K562 (cell line): ENCODE measurements at regions not wholly inside any gene's neighbourhood (a gene's known extent, or its start where the extent isn't known, plus 50 kb on each side); places are given as distances from the start of the nearest gene placed in this dataset.

Experiments used
- ADNP ChIP-seq: fragments of 200-800 bp; sonication (Bioruptor generic); IDR thresholded peaks from 2 replicates; pipeline ENCODE4 v1.6.1; 2016; ENCODE audit warnings: missing genetic modification characterization, missing compliant biosample characterization
- DPF2 ChIP-seq: fragments of 450-650 bp; IDR thresholded peaks from 2 replicates; pipeline ENCODE4 v1.6.1; 2016
- ILK ChIP-seq: fragments of 450-650 bp; IDR thresholded peaks from 2 replicates; pipeline ENCODE4 v1.6.1; 2016; ENCODE audit warnings: missing genetic modification characterization, low read depth, mild to moderate bottlenecking, missing compliant biosample characterization, moderate library complexity, borderline replicate concordance
- MEF2A ChIP-seq: IDR thresholded peaks from 2 replicates; pipeline ENCODE4 v1.6.1; 2011; ENCODE audit warnings: low read depth, mild to moderate bottlenecking, low read length, moderate library complexity; ENCODE audit not compliant: control insufficient read depth
- RAD21 ChIP-seq, 2 experiments: fragments of 250-450 bp in 1 of 2; fragments of 450-650 bp in 1 of 2; sonication (Bioruptor Pico) in 1 of 2; formaldehyde crosslinking in 1 of 2; IDR thresholded peaks in 1 of 2; conservative IDR thresholded peaks in 1 of 2; 2 replicates each; pipeline versions ENCODE4 v1.4.0 to v1.8.0; 2020 to 2022; ENCODE audit warnings: mild to moderate bottlenecking in 2 of 2, moderate library complexity in 1 of 2
- REST ChIP-seq, 2 experiments: fragments of 450-650 bp; formaldehyde crosslinking in 1 of 2; IDR thresholded peaks; 2 replicates each; pipeline versions ENCODE4 v1.4.0 to v1.6.1; 2014 to 2020; ENCODE audit warnings: mild to moderate bottlenecking in 2 of 2, borderline replicate concordance in 1 of 2, low read depth in 1 of 2
- SMC3 ChIP-seq: conservative IDR thresholded peaks from 2 replicates; pipeline ENCODE4 v1.6.1; 2011; ENCODE audit warnings: low read depth, low read length, improper control_type of control experiment; ENCODE audit not compliant: insufficient read depth
- ZFP1 ChIP-seq: fragments of 450-650 bp; formaldehyde crosslinking; IDR thresholded peaks from 2 replicates; pipeline ENCODE4 v1.4.0; 2020; ENCODE audit warnings: mild to moderate bottlenecking, mixed read lengths
- ZNF395 ChIP-seq: fragments of 200-800 bp; sonication (Bioruptor generic); IDR thresholded peaks from 2 replicates; pipeline ENCODE4 v1.6.1; 2017; ENCODE audit warnings: missing genetic modification characterization, missing compliant biosample characterization
- ZNF764 ChIP-seq: fragments of 250-450 bp; sonication (Bioruptor Pico); IDR thresholded peaks from 2 replicates; pipeline ENCODE4 v1.4.0; 2020; ENCODE audit warnings: low read depth, mild to moderate bottlenecking, moderate library complexity

DNA sequence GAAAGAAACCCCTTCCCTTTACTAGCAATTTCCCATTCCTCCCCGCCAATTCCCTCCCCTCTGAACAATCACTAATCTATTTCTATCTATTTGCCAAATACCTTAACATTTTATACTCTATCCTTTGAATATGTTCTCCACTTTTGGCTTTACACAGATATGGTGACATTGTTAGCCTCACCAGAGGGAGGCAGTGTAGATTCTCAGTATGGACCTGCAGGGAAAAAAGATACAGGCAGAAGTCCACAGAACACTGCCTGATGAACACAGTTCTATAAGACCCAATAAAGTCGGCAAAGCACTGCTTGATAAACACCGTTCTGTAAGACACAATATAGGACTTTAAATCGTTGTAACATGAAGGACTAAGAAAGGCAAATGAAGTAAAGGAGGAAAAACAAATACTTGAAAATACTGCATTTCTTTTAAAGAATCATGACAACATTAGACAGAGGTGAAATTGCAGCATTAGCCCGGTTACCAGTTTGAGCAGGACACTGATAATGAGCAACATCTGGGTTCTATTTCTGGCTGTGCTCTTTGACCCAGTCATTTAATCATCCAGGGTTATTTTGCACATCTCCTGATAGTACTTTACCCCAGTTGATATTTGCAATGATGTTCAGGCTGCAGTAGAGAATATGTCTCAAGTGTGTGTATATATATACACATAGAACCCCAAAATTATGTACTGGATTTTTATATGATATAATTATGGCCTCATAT lies 296.8 kb downstream of the UTRN start (continued):
- TF ChIP-seq REST (IDR thresholded peaks at IDR 0.05; ENCODE audit: borderline replicate concordance): peak; percentile 40
- TF ChIP-seq REST (CRISPR knock-in tag; IDR thresholded peaks at IDR 0.05; ENCODE audit: low read depth): no peak
- no peak for TF ChIP-seq ILK (tag)
- TF ChIP-seq ZNF764 (CRISPR knock-in tag): peak; percentile 86
- peak; percentile 90 for TF ChIP-seq MEF2A
- TF ChIP-seq ZFP1 (CRISPR knock-in tag): no peak
- TF ChIP-seq SMC3: 0 out of 2 replicates have a peak, but pooled peaks have one; percentile 26
- TF ChIP-seq RAD21 (CRISPR knock-in tag; conservative IDR thresholded peaks at IDR 0.05 in 1 of 2, IDR thresholded peaks at IDR 0.05 in 1 of 2): peak; percentile 70 to 71
- 0 out of 2 replicates have a peak, but pooled peaks have one; percentile 11 for TF ChIP-seq DPF2
- 0 out of 2 replicates have a peak, but pooled peaks have one; percentile 37 for TF ChIP-seq ADNP (tag)
- TF ChIP-seq ZNF395: no peak
- TF ChIP-seq, all 486 proteins: peak for 11
